HG03378 (cell line): ENCODE measurements at regions not wholly inside any gene's neighbourhood (a gene's known extent, or its start where the extent isn't known, plus 50 kb on each side); places are given as distances from the start of the nearest gene placed in this dataset.

ENCODE experiments used
- ATAC-seq: cut with Tn5 transposase; IDR thresholded peaks from one replicate; pipeline ENCODE4 v1.9.1; 2021; ENCODE audit warnings: mild to moderate bottlenecking, moderate library complexity; ENCODE audit not compliant: unreplicated experiment

- ATAC-seq: no peak
These were observed 797.7 kb upstream of the ARGLU1 start for GRCh38 chr13:107365466-107366215.

GRCh38 chr13:107364658-107365057 lies 796.7 kb upstream of the ARGLU1 start:
- no peak for ATAC-seq

- ATAC-seq: no peak
These were observed 793.7 kb upstream of the ARGLU1 start for GRCh38 chr13:107361666-107362065.

- no peak for ATAC-seq
These were observed 792.1 kb upstream of the ARGLU1 start for GRCh38 chr13:107360010-107360409.

GRCh38 chr13:107358866-107359265 lies 790.9 kb upstream of the ARGLU1 start:
- ATAC-seq: no peak

GRCh38 chr13:107351305-107351704 lies 783.4 kb upstream of the ARGLU1 start:
- ATAC-seq: no peak

- no peak for ATAC-seq
These were observed 781.0 kb upstream of the ARGLU1 start for GRCh38 chr13:107348925-107349324.

- ATAC-seq: no peak
These were observed 780.5 kb upstream of the ARGLU1 start for GRCh38 chr13:107348471-107348870.

GRCh38 chr13:107347641-107348369 lies 779.9 kb upstream of the ARGLU1 start:
- no peak for ATAC-seq

GRCh38 chr13:107342747-107343146 lies 774.8 kb upstream of the ARGLU1 start:
- no peak for ATAC-seq

GRCh38 chr13:107339209-107339608 lies 771.3 kb upstream of the ARGLU1 start:
- no peak for ATAC-seq

- ATAC-seq: no peak
These were observed 764.3 kb upstream of the ARGLU1 start for GRCh38 chr13:107332188-107332587.

GRCh38 chr13:107331359-107331758 lies 763.4 kb upstream of the ARGLU1 start:
- ATAC-seq: no peak

GRCh38 chr13:107330484-107330883 lies 762.5 kb upstream of the ARGLU1 start:
- ATAC-seq: no peak

GRCh38 chr13:107329991-107330390 lies 762.1 kb upstream of the ARGLU1 start:
- no peak for ATAC-seq

GRCh38 chr13:107324416-107325204 lies 756.7 kb upstream of the ARGLU1 start:
- ATAC-seq: no peak

GRCh38 chr13:107322228-107322627 lies 754.3 kb upstream of the ARGLU1 start:
- ATAC-seq: no peak

GRCh38 chr13:107305178-107305577 lies 737.2 kb upstream of the ARGLU1 start:
- no peak for ATAC-seq

- no peak for ATAC-seq
These were observed 733.9 kb upstream of the ARGLU1 start for GRCh38 chr13:107301724-107302374.

GRCh38 chr13:107299717-107300116 lies 731.8 kb upstream of the ARGLU1 start:
- ATAC-seq: no peak

GRCh38 chr13:107296804-107297203 lies 728.9 kb upstream of the ARGLU1 start:
- no peak for ATAC-seq
